ENCODE measurements at regions not wholly inside any gene's neighbourhood (a gene's known extent, or its start where the extent isn't known, plus 50 kb on each side); places are given as distances from the start of the nearest gene placed in this dataset.
"Not testable (repeated sequence)": the region's sequence is repeated elsewhere in the genome, so short reads cannot be mapped to it uniquely, and the experiment has no call there.

GRCh38 chr18:38644875-38645641 is 1079.5 kb upstream of the CELF4 start:
- Histone ChIP-seq H3K27me3 (ENCODE audit: control insufficient read depth, insufficient read depth, low read length) (no peaks in the 10 kb centered on the region), H3K36me3 (ENCODE audit: control insufficient read depth, insufficient read depth, low read length) (no peaks in the 10 kb centered on the region), H3K4me3 (ENCODE audit: low read length) (no peak overlapping the region), H3K4me1 (ENCODE audit: control insufficient read depth, insufficient read depth, low read length) (no peaks in the 10 kb centered on the region), H3K27ac (ENCODE audit: low read length) (no peak overlapping the region), H3K9me3 (ENCODE audit: control insufficient read depth, insufficient read depth, low read length) (no peaks in the 10 kb centered on the region)
- WGBS (ENCODE audit: insufficient coverage), result 82% methylated on average over 4 of the region's 4 CpGs
- Mint-ChIP-seq H3K27me3 (ENCODE audit: low read depth in 2 of 2) (no peaks in the 10 kb centered on the region), H3K9me3 (peaks cover 5 to 10% of the 10 kb centered on the region in 2 donors), H3K4me3 (no peak overlapping the region), H3K36me3 (no peaks in the 10 kb centered on the region), H3K4me1 (no peaks in the 10 kb centered on the region), H3K27ac (no peak overlapping the region)
- intact Hi-C loops (cut with micrococcal nuclease), result no loop called here
- ATAC-seq (no peak), DNase-seq (no peak)
- TF ChIP-seq CTCF (IDR thresholded peaks at IDR 0.05), result no peak

GRCh38 chr18:38642711-38643110 is 1077.1 kb upstream of the CELF4 start:
- H3K27ac ChIP-seq (ENCODE audit: low read length), result no peak overlapping the region
- intact Hi-C loops (cut with micrococcal nuclease), result no loop called here
- H3K9me3 ChIP-seq (ENCODE audit: control insufficient read depth, insufficient read depth, low read length), result peaks cover 6% of the 10 kb centered on the region
- no peaks in the 10 kb centered on the region for H3K27me3 Mint-ChIP-seq (ENCODE audit: low read depth in 2 of 2)
- DNase-seq (no peak), ATAC-seq (no peak)
- no peak overlapping the region for H3K4me3 ChIP-seq (ENCODE audit: low read length)
- 94% methylated on average over 2 of the region's 3 CpGs for WGBS (ENCODE audit: insufficient coverage)
- no peak for TF ChIP-seq CTCF (IDR thresholded peaks at IDR 0.05)
- H3K27ac Mint-ChIP-seq, result no peak overlapping the region
- no peaks in the 10 kb centered on the region for H3K4me1 Mint-ChIP-seq
- no peaks in the 10 kb centered on the region for H3K36me3 ChIP-seq (ENCODE audit: control insufficient read depth, insufficient read depth, low read length)
- no peak overlapping the region for H3K4me3 Mint-ChIP-seq
- H3K4me1 ChIP-seq (ENCODE audit: control insufficient read depth, insufficient read depth, low read length), result no peaks in the 10 kb centered on the region
- H3K36me3 Mint-ChIP-seq, result peaks cover 11% of the 10 kb centered on the region
- H3K27me3 ChIP-seq (ENCODE audit: control insufficient read depth, insufficient read depth, low read length), result no peaks in the 10 kb centered on the region
- peaks cover 12 to 24% of the 10 kb centered on the region in 2 donors for H3K9me3 Mint-ChIP-seq

- H3K9me3 Mint-ChIP-seq, result peaks cover 9 to 24% of the 10 kb centered on the region in 2 donors
- ATAC-seq; H3K4me3 Mint-ChIP-seq; DNase-seq; H3K27me3 ChIP-seq (ENCODE audit: control insufficient read depth, insufficient read depth, low read length); H3K4me1 Mint-ChIP-seq; H3K4me1 ChIP-seq (ENCODE audit: control insufficient read depth, insufficient read depth, low read length); H3K27ac ChIP-seq (ENCODE audit: low read length); intact Hi-C loops (cut with micrococcal nuclease); H3K9me3 ChIP-seq (ENCODE audit: control insufficient read depth, insufficient read depth, low read length); H3K27me3 Mint-ChIP-seq (ENCODE audit: low read depth in 2 of 2); H3K4me3 ChIP-seq (ENCODE audit: low read length); H3K27ac Mint-ChIP-seq; H3K36me3 ChIP-seq (ENCODE audit: control insufficient read depth, insufficient read depth, low read length): not testable (repeated sequence)
- H3K36me3 Mint-ChIP-seq, result peaks cover 11% of the 10 kb centered on the region
- WGBS (ENCODE audit: insufficient coverage), result 81% methylated on average over 9 of the region's 9 CpGs
These were observed 1074.1 kb upstream of the CELF4 start for GRCh38 chr18:38639700-38640099.

DNA sequence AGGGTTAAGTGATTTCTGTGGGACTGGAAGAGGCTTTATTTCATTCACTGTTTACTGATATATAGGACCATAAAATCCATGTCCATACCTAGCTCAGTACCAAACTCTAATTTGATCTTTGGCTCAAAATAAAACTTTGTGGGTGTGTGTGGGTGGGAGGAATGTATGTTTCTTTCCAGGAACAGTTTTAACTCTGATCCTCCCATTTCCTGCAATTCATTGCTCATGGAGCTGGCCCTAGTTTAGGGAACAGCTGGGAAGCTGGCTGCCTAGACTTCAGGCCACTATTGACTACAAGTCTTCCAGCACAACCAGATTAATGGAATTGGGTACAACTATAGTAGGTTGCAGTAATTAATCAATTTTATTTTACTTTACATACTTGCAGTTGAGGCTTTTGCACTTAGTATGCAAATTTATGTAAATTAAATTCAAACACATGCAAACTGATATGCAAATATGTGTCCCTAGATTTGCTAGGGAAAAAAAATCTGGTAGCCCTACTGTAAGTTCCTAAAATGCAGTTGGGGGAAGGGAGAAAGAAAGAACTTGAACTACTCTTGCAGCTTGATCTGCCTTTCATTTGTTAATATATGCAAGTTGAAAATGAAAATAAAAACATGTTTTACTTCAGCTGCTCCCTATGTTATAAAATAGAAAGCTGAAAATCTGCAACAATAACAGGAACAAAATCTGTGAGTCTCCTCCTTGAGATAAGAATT is 1070.3 kb upstream of the CELF4 start:
- Histone ChIP-seq H3K36me3 (ENCODE audit: control insufficient read depth, insufficient read depth, low read length) (no peaks in the 10 kb centered on the region), H3K4me1 (ENCODE audit: control insufficient read depth, insufficient read depth, low read length) (no peaks in the 10 kb centered on the region), H3K4me3 (ENCODE audit: low read length) (no peak overlapping the region), H3K9me3 (ENCODE audit: control insufficient read depth, insufficient read depth, low read length) (peaks cover 6% of the 10 kb centered on the region), H3K27ac (ENCODE audit: low read length) (no peak overlapping the region), H3K27me3 (ENCODE audit: control insufficient read depth, insufficient read depth, low read length) (no peaks in the 10 kb centered on the region)
- no peaks in the 10 kb centered on the region for H3K4me1 Mint-ChIP-seq
- H3K4me3 Mint-ChIP-seq, result no peak overlapping the region
- TF ChIP-seq CTCF (IDR thresholded peaks at IDR 0.05), result no peak
- H3K36me3 Mint-ChIP-seq, result peaks cover 11% of the 10 kb centered on the region
- no peaks in the 10 kb centered on the region for H3K27me3 Mint-ChIP-seq (ENCODE audit: low read depth in 2 of 2)
- DNase-seq (no peak), ATAC-seq (no peak)
- H3K27ac Mint-ChIP-seq, result no peak overlapping the region
- intact Hi-C loops (cut with micrococcal nuclease), result no loop called here
- peaks cover 8 to 24% of the 10 kb centered on the region in 2 donors for H3K9me3 Mint-ChIP-seq
